ENCODE measurements at regions not wholly inside any gene's neighbourhood (a gene's known extent, or its start where the extent isn't known, plus 50 kb on each side); places are given as distances from the start of the nearest gene placed in this dataset.

- Histone ChIP-seq H3K4me1 (ENCODE audit: control insufficient read depth, insufficient read depth, low read length) (no peaks in the 10 kb centered on the region), H3K9me3 (ENCODE audit: control insufficient read depth, low read depth, low read length) (no peaks in the 10 kb centered on the region), H3K36me3 (ENCODE audit: control insufficient read depth, insufficient read depth, low read length) (no peaks in the 10 kb centered on the region), H3K4me3 (ENCODE audit: low read length) (no peak overlapping the region), H3K27me3 (ENCODE audit: control insufficient read depth, insufficient read depth, low read length) (no peaks in the 10 kb centered on the region), H3K27ac (ENCODE audit: low read length) (no peak overlapping the region)
- DNase-seq, result no peak
- WGBS (ENCODE audit: insufficient coverage, low lambda C conversion rate), result 78% methylated on average over 5 of the region's 7 CpGs
Measured at GRCh38 chr6:91161246-91161645, 574.4 kb upstream of the MAP3K7 start.

GRCh38 chr6:91155129-91155785 is 568.4 kb upstream of the MAP3K7 start:
- H3K27me3 ChIP-seq (ENCODE audit: control insufficient read depth, insufficient read depth, low read length), result no peaks in the 10 kb centered on the region
- H3K27ac ChIP-seq (ENCODE audit: low read length), result no peak overlapping the region
- no peaks in the 10 kb centered on the region for H3K4me1 ChIP-seq (ENCODE audit: control insufficient read depth, insufficient read depth, low read length)
- WGBS (ENCODE audit: insufficient coverage, low lambda C conversion rate), result no CpG with 5 or more reads among the region's 5 CpGs
- H3K4me3 ChIP-seq (ENCODE audit: low read length), result no peak overlapping the region
- no peak for DNase-seq
- no peaks in the 10 kb centered on the region for H3K36me3 ChIP-seq (ENCODE audit: control insufficient read depth, insufficient read depth, low read length)
- no peaks in the 10 kb centered on the region for H3K9me3 ChIP-seq (ENCODE audit: control insufficient read depth, low read depth, low read length)

GRCh38 chr6:91152824-91153223 is 566.0 kb upstream of the MAP3K7 start:
- no peaks in the 10 kb centered on the region for H3K4me1 ChIP-seq (ENCODE audit: control insufficient read depth, insufficient read depth, low read length)
- H3K36me3 ChIP-seq (ENCODE audit: control insufficient read depth, insufficient read depth, low read length), result no peaks in the 10 kb centered on the region
- no peak overlapping the region for H3K27ac ChIP-seq (ENCODE audit: low read length)
- H3K27me3 ChIP-seq (ENCODE audit: control insufficient read depth, insufficient read depth, low read length), result no peaks in the 10 kb centered on the region
- no peaks in the 10 kb centered on the region for H3K9me3 ChIP-seq (ENCODE audit: control insufficient read depth, low read depth, low read length)
- H3K4me3 ChIP-seq (ENCODE audit: low read length), result no peak overlapping the region
- WGBS (ENCODE audit: insufficient coverage, low lambda C conversion rate), result 100% methylated on average over 2 of the region's 5 CpGs
- no peak for DNase-seq

GRCh38 chr6:91149956-91150705 is 563.3 kb upstream of the MAP3K7 start:
- no peaks in the 10 kb centered on the region for H3K4me1 ChIP-seq (ENCODE audit: control insufficient read depth, insufficient read depth, low read length)
- H3K27me3 ChIP-seq (ENCODE audit: control insufficient read depth, insufficient read depth, low read length), result no peaks in the 10 kb centered on the region
- no CpG with 5 or more reads among the region's 2 CpGs for WGBS (ENCODE audit: insufficient coverage, low lambda C conversion rate)
- no peaks in the 10 kb centered on the region for H3K36me3 ChIP-seq (ENCODE audit: control insufficient read depth, insufficient read depth, low read length)
- no peak for DNase-seq
- H3K27ac ChIP-seq (ENCODE audit: low read length), result no peak overlapping the region
- no peaks in the 10 kb centered on the region for H3K9me3 ChIP-seq (ENCODE audit: control insufficient read depth, low read depth, low read length)
- no peak overlapping the region for H3K4me3 ChIP-seq (ENCODE audit: low read length)

GRCh38 chr6:91149246-91149955 is 562.5 kb upstream of the MAP3K7 start:
- no peaks in the 10 kb centered on the region for H3K27me3 ChIP-seq (ENCODE audit: control insufficient read depth, insufficient read depth, low read length)
- WGBS (ENCODE audit: insufficient coverage, low lambda C conversion rate), result 44% methylated on average over 4 of the region's 8 CpGs
- no peak for DNase-seq
- no peak overlapping the region for H3K27ac ChIP-seq (ENCODE audit: low read length)
- H3K4me1 ChIP-seq (ENCODE audit: control insufficient read depth, insufficient read depth, low read length), result no peaks in the 10 kb centered on the region
- H3K4me3 ChIP-seq (ENCODE audit: low read length), result no peak overlapping the region
- H3K9me3 ChIP-seq (ENCODE audit: control insufficient read depth, low read depth, low read length), result no peaks in the 10 kb centered on the region
- no peaks in the 10 kb centered on the region for H3K36me3 ChIP-seq (ENCODE audit: control insufficient read depth, insufficient read depth, low read length)

GRCh38 chr6:91144126-91144525 is 557.3 kb upstream of the MAP3K7 start:
- Histone ChIP-seq H3K9me3 (ENCODE audit: control insufficient read depth, low read depth, low read length) (no peaks in the 10 kb centered on the region), H3K4me3 (ENCODE audit: low read length) (no peak overlapping the region), H3K27ac (ENCODE audit: low read length) (no peak overlapping the region), H3K36me3 (ENCODE audit: control insufficient read depth, insufficient read depth, low read length) (no peaks in the 10 kb centered on the region), H3K4me1 (ENCODE audit: control insufficient read depth, insufficient read depth, low read length) (no peaks in the 10 kb centered on the region), H3K27me3 (ENCODE audit: control insufficient read depth, insufficient read depth, low read length) (no peaks in the 10 kb centered on the region)
- DNase-seq, result no peak
- WGBS (ENCODE audit: insufficient coverage, low lambda C conversion rate), result 79% methylated on average over 2 of the region's 3 CpGs

- Histone ChIP-seq H3K9me3 (ENCODE audit: control insufficient read depth, low read depth, low read length) (no peaks in the 10 kb centered on the region), H3K27ac (ENCODE audit: low read length) (no peak overlapping the region), H3K27me3 (ENCODE audit: control insufficient read depth, insufficient read depth, low read length) (no peaks in the 10 kb centered on the region), H3K4me3 (ENCODE audit: low read length) (no peak overlapping the region), H3K36me3 (ENCODE audit: control insufficient read depth, insufficient read depth, low read length) (no peaks in the 10 kb centered on the region), H3K4me1 (ENCODE audit: control insufficient read depth, insufficient read depth, low read length) (no peaks in the 10 kb centered on the region)
- no peak for DNase-seq
- no CpG with 5 or more reads among the region's 3 CpGs for WGBS (ENCODE audit: insufficient coverage, low lambda C conversion rate)
Measured at GRCh38 chr6:91142154-91142553, 555.3 kb upstream of the MAP3K7 start.

- H3K36me3 ChIP-seq (ENCODE audit: control insufficient read depth, insufficient read depth, low read length), result no peaks in the 10 kb centered on the region
- no peak for DNase-seq
- H3K9me3 ChIP-seq (ENCODE audit: control insufficient read depth, low read depth, low read length), result no peaks in the 10 kb centered on the region
- H3K4me1 ChIP-seq (ENCODE audit: control insufficient read depth, insufficient read depth, low read length), result no peaks in the 10 kb centered on the region
- WGBS (ENCODE audit: insufficient coverage, low lambda C conversion rate), result 60% methylated on average over 1 of the region's 3 CpGs
- H3K27me3 ChIP-seq (ENCODE audit: control insufficient read depth, insufficient read depth, low read length), result no peaks in the 10 kb centered on the region
- H3K27ac ChIP-seq (ENCODE audit: low read length), result no peak overlapping the region
- H3K4me3 ChIP-seq (ENCODE audit: low read length), result no peak overlapping the region
Measured at GRCh38 chr6:91141346-91141745, 554.5 kb upstream of the MAP3K7 start.

- no peak overlapping the region for H3K27ac ChIP-seq (ENCODE audit: low read length)
- no peaks in the 10 kb centered on the region for H3K27me3 ChIP-seq (ENCODE audit: control insufficient read depth, insufficient read depth, low read length)
- no CpG with 5 or more reads among the region's 2 CpGs for WGBS (ENCODE audit: insufficient coverage, low lambda C conversion rate)
- H3K4me1 ChIP-seq (ENCODE audit: control insufficient read depth, insufficient read depth, low read length), result no peaks in the 10 kb centered on the region
- H3K9me3 ChIP-seq (ENCODE audit: control insufficient read depth, low read depth, low read length), result no peaks in the 10 kb centered on the region
- no peak for DNase-seq
- no peak overlapping the region for H3K4me3 ChIP-seq (ENCODE audit: low read length)
- no peaks in the 10 kb centered on the region for H3K36me3 ChIP-seq (ENCODE audit: control insufficient read depth, insufficient read depth, low read length)
Measured at GRCh38 chr6:91140449-91140848, 553.6 kb upstream of the MAP3K7 start.

- no peak for DNase-seq
- no CpG with 5 or more reads among the region's 2 CpGs for WGBS (ENCODE audit: insufficient coverage, low lambda C conversion rate)
- H3K27me3 ChIP-seq (ENCODE audit: control insufficient read depth, insufficient read depth, low read length), result no peaks in the 10 kb centered on the region
- H3K9me3 ChIP-seq (ENCODE audit: control insufficient read depth, low read depth, low read length), result no peaks in the 10 kb centered on the region
- H3K4me1 ChIP-seq (ENCODE audit: control insufficient read depth, insufficient read depth, low read length), result no peaks in the 10 kb centered on the region
- no peak overlapping the region for H3K27ac ChIP-seq (ENCODE audit: low read length)
- no peak overlapping the region for H3K4me3 ChIP-seq (ENCODE audit: low read length)
- no peaks in the 10 kb centered on the region for H3K36me3 ChIP-seq (ENCODE audit: control insufficient read depth, insufficient read depth, low read length)
Measured at GRCh38 chr6:91137286-91137685, 550.4 kb upstream of the MAP3K7 start.

Data from large intestine (tissue), 3 donors.